ENCODE measurements at regions not wholly inside any gene's neighbourhood (a gene's known extent, or its start where the extent isn't known, plus 50 kb on each side); places are given as distances from the start of the nearest gene placed in this dataset.

DNA sequence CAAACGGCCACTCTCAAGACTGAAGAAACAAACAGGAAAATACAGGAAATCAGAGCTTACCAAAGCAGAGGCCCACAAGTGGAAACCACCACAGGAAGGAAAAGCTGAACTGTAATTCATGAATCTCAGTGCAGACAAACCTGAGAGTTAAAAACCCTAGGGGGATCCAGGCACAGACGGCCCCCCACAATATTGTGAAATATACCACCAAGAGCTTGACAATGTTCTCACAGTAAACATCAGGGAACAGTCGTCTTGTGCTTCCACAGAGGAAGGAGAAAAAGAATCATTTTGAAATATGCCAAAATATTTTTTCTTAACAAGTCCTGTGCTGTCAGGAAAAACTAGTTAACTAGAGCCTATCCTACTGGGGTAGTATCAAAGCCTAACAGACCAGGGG is 68.2 kb upstream of the NRG3 start:
- TF ChIP-seq, protein P1, sequence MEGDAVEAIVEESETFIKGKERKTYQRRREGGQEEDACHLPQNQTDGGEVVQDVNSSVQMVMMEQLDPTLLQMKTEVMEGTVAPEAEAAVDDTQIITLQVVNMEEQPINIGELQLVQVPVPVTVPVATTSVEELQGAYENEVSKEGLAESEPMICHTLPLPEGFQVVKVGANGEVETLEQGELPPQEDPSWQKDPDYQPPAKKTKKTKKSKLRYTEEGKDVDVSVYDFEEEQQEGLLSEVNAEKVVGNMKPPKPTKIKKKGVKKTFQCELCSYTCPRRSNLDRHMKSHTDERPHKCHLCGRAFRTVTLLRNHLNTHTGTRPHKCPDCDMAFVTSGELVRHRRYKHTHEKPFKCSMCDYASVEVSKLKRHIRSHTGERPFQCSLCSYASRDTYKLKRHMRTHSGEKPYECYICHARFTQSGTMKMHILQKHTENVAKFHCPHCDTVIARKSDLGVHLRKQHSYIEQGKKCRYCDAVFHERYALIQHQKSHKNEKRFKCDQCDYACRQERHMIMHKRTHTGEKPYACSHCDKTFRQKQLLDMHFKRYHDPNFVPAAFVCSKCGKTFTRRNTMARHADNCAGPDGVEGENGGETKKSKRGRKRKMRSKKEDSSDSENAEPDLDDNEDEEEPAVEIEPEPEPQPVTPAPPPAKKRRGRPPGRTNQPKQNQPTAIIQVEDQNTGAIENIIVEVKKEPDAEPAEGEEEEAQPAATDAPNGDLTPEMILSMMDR (IDR thresholded peaks at IDR 0.05) = no peak
- TF ChIP-seq POLR2A (IDR thresholded peaks at IDR 0.05) = no peak
